ENCODE measurements at regions not wholly inside any gene's neighbourhood (a gene's known extent, or its start where the extent isn't known, plus 50 kb on each side); places are given as distances from the start of the nearest gene placed in this dataset.

GRCh38 chr9:118091226-118091625, 387.0 kb downstream of the TLR4 start:
- H3K9me2 ChIP-seq (ENCODE audit: insufficient read depth, low read length), result no peaks in the 10 kb centered on the region
- no peak overlapping the region for H3K4me2 ChIP-seq (ENCODE audit: low read length)
- no peaks in the 10 kb centered on the region for H4K20me1 ChIP-seq (ENCODE audit: insufficient read depth)
- no peak overlapping the region for H2AFZ ChIP-seq (ENCODE audit: low read depth, low read length)
- H3K27ac ChIP-seq (ENCODE audit: low read length), result no peak overlapping the region
- H3K4me3 ChIP-seq (ENCODE audit: low read length), result no peak overlapping the region
- no peaks in the 10 kb centered on the region for H3K9me3 ChIP-seq (ENCODE audit: low read length)
- no peaks in the 10 kb centered on the region for H3K27me3 ChIP-seq (ENCODE audit: insufficient read depth, low read depth, low read length)
- H3K9ac ChIP-seq (ENCODE audit: low read length), result no peak overlapping the region
- no peaks in the 10 kb centered on the region for H3K79me2 ChIP-seq (replicated peaks; ENCODE audit: insufficient read depth, low read length)
- H3K36me3 ChIP-seq (ENCODE audit: insufficient read depth, low read length), result no peaks in the 10 kb centered on the region
- no peak for TF ChIP-seq EZH2 (IDR thresholded peaks at IDR 0.05; ENCODE audit: borderline replicate concordance, insufficient read depth, low read length, poor library complexity, severe bottlenecking)
- no peak for TF ChIP-seq RAD21 (conservative IDR thresholded peaks at IDR 0.05)
- no peak for TF ChIP-seq EP300 (conservative IDR thresholded peaks at IDR 0.05; ENCODE audit: poor library complexity, severe bottlenecking)
- TF ChIP-seq TAF1 (IDR thresholded peaks at IDR 0.05; ENCODE audit: low read depth), result no peak
- TF ChIP-seq MXI1 (conservative IDR thresholded peaks at IDR 0.05; ENCODE audit: poor library complexity, severe bottlenecking), result no peak
- no peak for TF ChIP-seq SMC3 (conservative IDR thresholded peaks at IDR 0.05; ENCODE audit: poor library complexity)
- TF ChIP-seq CTCF (IDR thresholded peaks at IDR 0.05; ENCODE audit: poor library complexity, severe bottlenecking), result no peak
- no peak for TF ChIP-seq POLR2AphosphoS5 (IDR thresholded peaks at IDR 0.05)
- no peak for TF ChIP-seq REST (IDR thresholded peaks at IDR 0.05; ENCODE audit: borderline replicate concordance)
- H3F3A ChIP-seq (ENCODE audit: insufficient read depth, low read length, poor library complexity, severe bottlenecking), result no peaks in the 10 kb centered on the region

DNA sequence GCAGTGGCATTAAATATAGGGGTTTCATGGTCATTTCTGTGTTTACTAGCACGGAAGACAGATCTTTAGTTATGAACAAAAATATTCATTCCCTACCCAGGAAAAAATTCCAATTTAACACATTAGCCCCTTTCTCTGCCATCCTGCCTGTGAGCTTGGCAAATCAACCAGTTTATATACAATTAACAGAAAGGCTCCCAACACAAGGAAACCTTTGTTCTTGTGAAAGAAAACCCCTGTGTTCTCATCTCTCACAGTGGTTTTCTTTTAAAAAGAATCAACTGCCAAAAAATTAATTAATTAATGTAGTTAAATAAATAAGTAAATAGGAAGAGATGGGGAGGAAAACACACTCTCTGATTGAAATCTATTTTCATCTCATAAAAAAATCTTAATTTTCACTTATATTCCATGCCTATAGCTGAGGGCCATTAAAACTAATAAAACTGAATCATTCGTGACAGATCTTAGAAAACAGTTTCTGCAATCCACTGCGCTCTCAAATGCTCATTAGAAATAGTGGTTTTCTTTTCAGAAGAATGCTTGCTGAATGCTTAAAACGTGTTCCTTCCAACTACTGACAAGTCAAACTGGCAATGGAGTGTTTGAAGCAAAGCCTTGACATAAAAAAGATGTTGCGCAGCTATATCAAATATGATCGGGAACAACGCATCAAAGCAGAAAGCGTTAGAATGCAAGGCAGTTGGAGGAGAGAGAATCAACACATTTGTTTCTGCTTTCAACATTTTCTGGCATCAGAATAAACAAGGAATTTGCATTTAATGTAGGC, 387.7 kb downstream of the TLR4 start:
- Histone ChIP-seq H3K9ac (ENCODE audit: low read length) (no peak overlapping the region), H3K79me2 (replicated peaks; ENCODE audit: insufficient read depth, low read length) (no peaks in the 10 kb centered on the region), H3K4me2 (ENCODE audit: low read length) (no peak overlapping the region), H3K4me3 (ENCODE audit: low read length) (no peak overlapping the region), H3F3A (ENCODE audit: insufficient read depth, low read length, poor library complexity, severe bottlenecking) (no peaks in the 10 kb centered on the region), H3K27ac (ENCODE audit: low read length) (no peak overlapping the region), H3K9me3 (ENCODE audit: low read length) (no peaks in the 10 kb centered on the region), H2AFZ (ENCODE audit: low read depth, low read length) (no peak overlapping the region), H3K27me3 (ENCODE audit: insufficient read depth, low read depth, low read length) (no peaks in the 10 kb centered on the region), H4K20me1 (ENCODE audit: insufficient read depth) (no peaks in the 10 kb centered on the region), H3K9me2 (ENCODE audit: insufficient read depth, low read length) (no peaks in the 10 kb centered on the region), H3K36me3 (ENCODE audit: insufficient read depth, low read length) (no peaks in the 10 kb centered on the region)
- TF ChIP-seq MXI1 (conservative IDR thresholded peaks at IDR 0.05; ENCODE audit: poor library complexity, severe bottlenecking) (no peak), POLR2AphosphoS5 (IDR thresholded peaks at IDR 0.05) (peak; percentile 39)

All from neural cell (in vitro differentiated cells).